ENCODE measurements at regions not wholly inside any gene's neighbourhood (a gene's known extent, or its start where the extent isn't known, plus 50 kb on each side); places are given as distances from the start of the nearest gene placed in this dataset.

- no peak for DNase-seq
Measured at GRCh38 chr10:64449603-64450002, 928.4 kb downstream of the REEP3 start.

- DNase-seq = no peak
Measured at GRCh38 chr10:64450312-64450711, 929.1 kb downstream of the REEP3 start.

GRCh38 chr10:64454962-64455361, 933.8 kb downstream of the REEP3 start:
- no peak for DNase-seq

- no peak for DNase-seq
Measured at GRCh38 chr10:64458306-64458705, 937.1 kb downstream of the REEP3 start.

GRCh38 chr10:64463406-64463805, 942.2 kb downstream of the REEP3 start:
- DNase-seq = no peak

- DNase-seq = no peak
Measured at GRCh38 chr10:64465653-64466052, 944.5 kb downstream of the REEP3 start.

- no peak for DNase-seq
Measured at GRCh38 chr10:64468219-64468618, 947.0 kb downstream of the REEP3 start.

- no peak for DNase-seq
Measured at GRCh38 chr10:64476506-64476905, 955.3 kb downstream of the REEP3 start.

- DNase-seq = no peak
Measured at GRCh38 chr10:64477791-64478190, 956.6 kb downstream of the REEP3 start.

GRCh38 chr10:64484811-64485330, 963.7 kb downstream of the REEP3 start:
- DNase-seq = no peak

GRCh38 chr10:64486149-64486548, 964.9 kb downstream of the REEP3 start:
- no peak for DNase-seq

GRCh38 chr10:64486901-64487300, 965.7 kb downstream of the REEP3 start:
- no peak for DNase-seq

- DNase-seq = no peak
Measured at GRCh38 chr10:64494901-64495300, 973.7 kb downstream of the REEP3 start.

- DNase-seq = no peak
Measured at GRCh38 chr10:64497306-64497705, 976.1 kb downstream of the REEP3 start.

GRCh38 chr10:64501807-64502206, 980.6 kb downstream of the REEP3 start:
- no peak for DNase-seq

GRCh38 chr10:64502936-64503335, 981.7 kb downstream of the REEP3 start:
- no peak for DNase-seq

GRCh38 chr10:64503429-64503828, 982.2 kb downstream of the REEP3 start:
- DNase-seq = no peak

- DNase-seq = no peak
Measured at GRCh38 chr10:64505501-64505900, 984.3 kb downstream of the REEP3 start.

- DNase-seq = no peak
Measured at GRCh38 chr10:64506963-64507362, 985.8 kb downstream of the REEP3 start.

GRCh38 chr10:64507651-64508028, 986.4 kb downstream of the REEP3 start:
- no peak for DNase-seq

- DNase-seq = no peak
Measured at GRCh38 chr10:64508029-64508661, 986.9 kb downstream of the REEP3 start.

- DNase-seq = no peak
Measured at GRCh38 chr10:64515970-64516699, 994.9 kb downstream of the REEP3 start.

GRCh38 chr10:64518456-64518855, 997.3 kb downstream of the REEP3 start:
- DNase-seq = no peak

GRCh38 chr10:64519427-64519826, 998.2 kb downstream of the REEP3 start:
- DNase-seq = no peak

- no peak for DNase-seq
Measured at GRCh38 chr10:64519831-64520230, 998.6 kb downstream of the REEP3 start.

Measured in CD4-positive, alpha-beta T cell treated with Interleukin-6 for 4 hours (primary cell).